RCC 7860 (cell line): ENCODE measurements at regions not wholly inside any gene's neighbourhood (a gene's known extent, or its start where the extent isn't known, plus 50 kb on each side); places are given as distances from the start of the nearest gene placed in this dataset.

Experiments used
- DNase-seq: peaks from one replicate; pipeline ENCODE4 v3.0.0-alpha.2; 2015; ENCODE audit warnings: low spot score
- FAIRE-seq: peaks from 2 replicates; lab custom pipeline; 2012; peaks lifted over from hg19 to GRCh38; lab: Jason Lieb, UNC

- no peak for DNase-seq
- FAIRE-seq: no peak
Measured at GRCh38 chr10:29925771-29926692, 133.4 kb downstream of the JCAD start.

- no peak for FAIRE-seq
- DNase-seq: no peak
Measured at GRCh38 chr10:29924436-29924835, 134.9 kb downstream of the JCAD start.

DNA sequence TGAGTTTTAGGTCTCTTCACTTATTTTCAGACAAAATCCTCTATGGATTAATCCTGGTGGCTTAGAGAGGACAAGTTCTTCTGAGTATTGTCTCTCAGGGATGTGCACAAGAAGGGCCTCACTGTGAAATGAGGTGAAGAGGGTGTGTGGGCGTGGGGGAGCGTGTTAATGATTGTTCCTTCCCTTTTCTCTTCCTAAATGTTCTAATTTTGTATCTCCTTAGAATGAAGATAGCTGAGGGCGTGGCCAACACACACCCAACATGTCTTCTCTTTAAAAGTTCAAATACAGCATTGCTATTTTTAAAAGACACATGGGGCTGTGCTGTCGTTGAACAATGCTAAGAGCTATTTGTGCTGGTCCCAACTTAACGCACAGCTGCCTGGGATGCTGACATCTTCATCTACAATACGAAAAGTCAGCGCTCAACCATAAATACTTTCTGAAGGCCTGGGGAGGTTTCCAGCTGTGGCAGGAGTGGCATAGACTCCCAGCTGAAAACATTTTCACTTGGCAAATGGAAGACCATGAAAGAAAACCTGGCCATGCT lies 135.9 kb downstream of the JCAD start:
- DNase-seq: no peak
- FAIRE-seq: no peak

DNA sequence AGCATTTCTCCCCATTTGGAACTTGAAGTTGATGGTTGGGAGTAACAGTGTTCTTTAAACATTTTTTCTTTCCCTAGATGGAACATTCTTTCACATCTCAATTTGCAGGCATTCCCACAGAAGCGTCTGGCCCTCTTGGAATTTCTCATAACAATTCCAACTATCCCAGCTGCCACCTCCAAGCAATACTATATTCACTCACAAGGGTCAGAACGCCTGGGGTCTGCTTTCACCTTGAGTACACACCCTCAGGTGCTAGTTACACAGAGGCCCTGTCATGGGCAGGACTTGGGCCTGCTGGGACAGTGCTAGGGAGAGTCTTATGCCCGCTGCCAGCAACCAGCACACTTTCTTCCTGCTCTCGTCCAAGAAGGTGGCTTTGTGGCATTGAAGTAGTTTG lies 136.5 kb downstream of the JCAD start:
- FAIRE-seq (no peak), DNase-seq (no peak)

GRCh38 chr10:29922226-29922625 lies 137.2 kb downstream of the JCAD start:
- DNase-seq: no peak
- no peak for FAIRE-seq

- no peak for FAIRE-seq
- no peak for DNase-seq
Measured at GRCh38 chr10:29921071-29921446, 138.3 kb downstream of the JCAD start.

DNA sequence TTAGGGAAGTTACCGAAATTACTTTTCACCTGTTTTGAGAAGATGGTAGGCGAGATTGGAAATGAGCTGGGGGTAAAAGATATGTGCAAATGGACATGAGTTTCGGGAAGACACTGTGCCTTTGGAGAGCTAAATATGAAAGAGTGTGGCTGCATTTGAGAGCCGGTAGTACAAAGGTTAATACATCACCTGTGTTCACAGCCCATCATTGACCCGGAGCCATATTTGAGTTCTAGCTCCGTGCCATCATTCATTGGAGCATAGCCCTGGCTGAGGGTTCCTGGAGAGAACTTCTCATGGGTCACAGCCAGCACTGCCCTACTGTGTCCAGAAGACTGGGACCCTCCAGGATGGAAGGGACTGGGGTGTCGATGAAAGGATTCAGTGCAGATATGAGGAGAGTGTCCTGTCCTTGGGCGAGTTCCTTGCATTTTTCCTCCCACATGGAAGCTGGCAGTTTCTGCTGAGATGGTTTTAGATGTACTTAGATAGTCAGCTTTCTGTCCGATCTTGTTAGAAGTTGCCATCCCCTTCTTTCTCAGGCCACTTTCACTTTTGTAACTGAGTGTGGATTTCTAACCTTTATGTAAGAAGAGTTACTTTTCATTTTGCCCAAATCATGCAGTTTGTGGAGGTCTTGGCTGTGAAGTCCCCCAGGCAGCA lies 138.8 kb downstream of the JCAD start:
- DNase-seq (no peak), FAIRE-seq (no peak)

DNA sequence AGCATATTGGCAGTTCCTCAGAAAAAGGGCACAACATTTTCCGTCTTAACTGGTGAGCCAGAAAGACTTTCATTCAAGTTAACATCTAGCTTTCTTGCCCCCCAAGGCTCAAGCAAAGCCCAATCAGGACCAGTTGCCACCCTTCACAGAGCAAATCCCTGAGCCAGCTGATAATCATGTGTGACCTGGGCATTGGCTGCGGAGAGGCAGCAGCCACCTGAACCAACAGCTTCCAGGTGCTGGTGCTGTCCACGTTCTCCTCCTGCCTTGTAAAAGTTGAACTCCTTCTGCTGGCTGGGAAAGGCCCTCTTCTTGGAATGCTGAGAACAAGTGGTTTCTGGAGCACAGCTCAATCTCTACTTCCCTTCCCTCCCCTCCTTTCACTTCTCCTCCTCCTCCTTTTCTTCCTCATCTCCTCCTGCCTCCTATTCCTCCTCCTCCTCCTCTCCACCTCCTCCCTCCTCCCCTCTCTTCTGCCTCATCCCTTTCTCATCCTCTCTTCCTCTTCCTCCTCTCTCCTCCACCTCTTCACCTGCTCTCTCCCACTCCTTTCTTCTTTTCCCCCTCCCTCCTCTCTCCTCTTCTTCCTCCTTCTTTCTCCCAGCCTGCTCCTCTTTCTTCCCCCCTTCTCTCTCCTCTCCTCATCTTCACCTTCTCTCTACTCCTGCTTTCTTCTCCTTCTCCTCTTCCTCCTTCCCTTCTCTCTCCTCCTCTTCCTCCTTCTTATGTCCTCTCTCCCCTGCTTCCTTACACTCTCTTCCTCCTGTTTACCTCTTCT lies 140.6 kb downstream of the JCAD start:
- no peak for FAIRE-seq
- no peak for DNase-seq

DNA sequence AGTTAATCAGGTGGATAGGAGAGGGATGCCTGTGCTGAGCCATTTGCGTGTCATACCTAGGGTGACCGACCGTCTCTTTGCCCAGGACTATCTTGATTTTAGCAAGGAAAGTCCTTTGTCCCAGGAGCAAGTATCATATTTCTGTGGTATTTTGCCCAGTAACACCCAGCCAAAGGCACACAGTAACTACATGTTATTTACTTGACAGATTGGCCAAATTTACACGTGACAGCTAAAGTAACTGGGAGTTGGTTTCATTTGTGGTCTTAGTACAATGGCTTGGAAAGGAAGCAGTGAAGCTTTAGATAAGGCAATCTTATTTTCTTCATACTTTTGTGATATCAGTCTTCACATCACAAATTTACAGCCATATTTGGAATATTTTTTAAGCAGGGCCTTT lies 142.1 kb downstream of the JCAD start:
- DNase-seq: no peak
- no peak for FAIRE-seq

DNA sequence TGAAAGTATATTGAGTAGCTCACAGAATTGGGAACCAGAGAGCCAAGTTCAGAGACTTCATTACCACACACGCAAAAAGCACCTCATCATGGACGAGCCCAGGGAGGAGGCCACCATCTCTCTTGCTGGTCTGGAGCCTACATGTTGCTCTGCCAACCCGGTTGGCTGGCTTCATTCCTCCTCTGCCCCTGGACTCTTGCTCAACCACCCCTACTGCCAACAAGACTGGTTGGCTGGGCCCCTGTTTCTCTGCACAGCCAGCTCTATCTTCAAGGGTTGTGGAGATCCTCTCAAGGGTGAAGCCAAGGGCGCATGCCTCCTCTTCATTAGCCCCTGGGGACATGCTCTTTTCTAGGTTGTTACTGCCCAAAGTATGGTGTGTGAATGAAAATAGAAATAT lies 142.7 kb downstream of the JCAD start:
- no peak for FAIRE-seq
- DNase-seq: no peak

DNA sequence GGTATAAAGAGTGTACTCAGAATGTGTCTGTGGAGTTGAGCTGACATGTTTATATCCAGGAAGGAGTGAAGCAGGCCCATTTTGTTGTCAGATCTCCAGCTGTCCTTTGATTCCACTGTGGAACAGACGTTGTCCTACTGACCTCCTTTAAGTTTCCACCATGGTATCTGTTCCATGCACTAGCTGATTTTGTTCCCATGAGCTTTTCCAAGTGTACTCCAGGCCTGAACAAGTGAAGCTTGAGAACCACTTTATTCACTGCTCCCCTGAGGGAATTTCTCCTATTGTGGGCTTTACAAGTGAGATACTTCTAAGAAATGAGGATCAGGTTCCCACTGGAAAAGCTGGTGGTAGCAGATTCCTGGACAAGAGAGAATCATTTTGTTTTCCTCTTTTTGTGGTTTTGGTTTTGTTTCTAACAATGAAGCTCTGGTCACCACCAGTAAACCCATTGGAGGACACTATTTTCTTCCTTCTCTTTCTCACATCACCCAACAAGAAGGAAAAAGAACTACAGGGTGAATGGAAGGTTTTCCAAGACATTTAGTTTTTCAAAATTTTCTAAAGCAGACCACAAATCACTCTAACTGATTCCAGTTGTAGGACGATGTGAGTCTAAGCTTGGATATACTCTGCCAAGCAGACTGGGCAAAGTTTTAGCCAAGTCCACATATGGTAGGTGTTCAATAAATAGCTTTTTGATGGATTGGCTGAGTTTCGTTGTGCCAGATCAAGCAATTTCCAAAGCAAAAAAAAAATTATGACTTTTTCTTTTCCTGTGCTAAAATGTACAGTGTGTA lies 144.2 kb downstream of the JCAD start:
- DNase-seq (no peak), FAIRE-seq (no peak)

DNA sequence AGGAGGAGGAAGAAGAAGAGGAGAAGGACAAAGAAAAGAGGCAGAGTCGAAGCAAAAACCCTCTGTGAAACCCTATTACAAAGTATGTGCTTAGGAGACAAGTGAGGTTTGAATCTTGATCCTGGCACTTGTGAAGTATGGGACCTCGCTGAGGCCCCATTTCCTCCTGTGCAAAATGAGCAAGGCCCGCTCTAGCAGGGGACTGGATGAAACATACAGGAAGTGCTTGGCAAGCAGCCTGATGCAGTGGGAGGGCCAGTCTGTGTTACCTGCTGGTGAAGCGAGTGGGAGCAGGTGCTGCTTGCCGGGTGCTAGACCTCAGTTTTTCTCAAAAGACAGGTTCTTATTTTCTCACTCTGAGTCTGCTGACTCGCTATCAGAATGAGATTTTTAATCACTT lies 150.4 kb downstream of the JCAD start:
- DNase-seq: no peak
- no peak for FAIRE-seq

GRCh38 chr10:29900865-29901264 lies 158.5 kb downstream of the JCAD start:
- FAIRE-seq: no peak
- no peak for DNase-seq

- FAIRE-seq: no peak
- no peak for DNase-seq
Measured at GRCh38 chr10:29897999-29898716, 161.2 kb downstream of the JCAD start.

GRCh38 chr10:29897430-29897829 lies 162.0 kb downstream of the JCAD start:
- FAIRE-seq (no peak), DNase-seq (no peak)

- no peak for FAIRE-seq
- no peak for DNase-seq
Measured at GRCh38 chr10:29896053-29896452, 163.3 kb downstream of the JCAD start.

- FAIRE-seq (no peak), DNase-seq (no peak)
Measured at GRCh38 chr10:29895456-29895855, 163.9 kb downstream of the JCAD start.

- DNase-seq (no peak), FAIRE-seq (no peak)
Measured at GRCh38 chr10:29888321-29888720, 171.1 kb downstream of the JCAD start.

GRCh38 chr10:29886299-29886698 lies 173.1 kb downstream of the JCAD start:
- DNase-seq (no peak), FAIRE-seq (no peak)

GRCh38 chr10:29883231-29883630 lies 176.2 kb downstream of the JCAD start:
- FAIRE-seq: no peak
- no peak for DNase-seq
